Fibroblast of skin of right quadriceps (primary cell): ENCODE measurements at regions not wholly inside any gene's neighbourhood (a gene's known extent, or its start where the extent isn't known, plus 50 kb on each side); places are given as distances from the start of the nearest gene placed in this dataset.

ENCODE experiments used
- DNase-seq: peaks from one replicate; pipeline ENCODE4 v3.0.0-alpha.2; 2013

DNA sequence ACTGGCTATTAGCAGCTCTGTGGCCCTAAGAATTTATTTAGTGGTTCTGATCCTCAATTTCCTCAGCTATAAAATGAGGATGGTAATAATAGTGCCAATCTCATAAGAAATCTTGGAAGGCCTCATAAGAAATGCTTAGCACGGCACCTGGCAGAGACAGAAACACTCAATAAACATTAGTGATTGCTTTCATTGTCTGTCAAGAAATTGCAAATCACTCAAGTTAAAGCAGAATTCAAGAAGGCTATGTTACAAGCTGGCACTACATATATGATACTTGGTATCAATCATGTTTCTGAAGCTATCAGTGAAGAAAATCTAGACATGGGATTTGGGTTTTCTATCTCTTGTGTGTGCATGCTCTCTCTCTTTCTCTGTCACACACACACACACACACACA is 267.7 kb upstream of the KCNIP4 start:
- no peak for DNase-seq

DNA sequence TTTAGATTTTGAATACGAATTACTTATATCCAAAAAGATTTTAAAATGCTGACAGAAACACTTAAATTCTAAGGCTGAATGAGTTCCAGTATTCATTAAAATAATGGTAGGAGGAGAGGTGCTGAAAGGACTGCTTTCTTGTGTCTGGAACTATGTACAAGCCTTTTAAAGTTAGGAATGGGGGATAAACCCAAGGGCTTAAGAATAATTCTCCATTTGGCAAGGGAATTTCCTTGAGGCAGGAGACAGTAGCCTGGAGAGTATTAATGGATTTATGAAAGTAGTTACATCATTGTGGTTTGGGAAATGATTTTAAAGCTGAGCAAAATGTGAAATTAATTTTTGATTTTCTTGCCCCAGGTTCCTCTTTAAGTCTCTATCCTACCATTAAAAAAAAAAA is 266.5 kb upstream of the KCNIP4 start:
- DNase-seq = peak; percentile 23

- no peak for DNase-seq
Observed at GRCh38 chr4:22203711-22204011, 255.1 kb upstream of the KCNIP4 start.

GRCh38 chr4:22202975-22203710 is 254.6 kb upstream of the KCNIP4 start:
- DNase-seq = peak; percentile 77

DNA sequence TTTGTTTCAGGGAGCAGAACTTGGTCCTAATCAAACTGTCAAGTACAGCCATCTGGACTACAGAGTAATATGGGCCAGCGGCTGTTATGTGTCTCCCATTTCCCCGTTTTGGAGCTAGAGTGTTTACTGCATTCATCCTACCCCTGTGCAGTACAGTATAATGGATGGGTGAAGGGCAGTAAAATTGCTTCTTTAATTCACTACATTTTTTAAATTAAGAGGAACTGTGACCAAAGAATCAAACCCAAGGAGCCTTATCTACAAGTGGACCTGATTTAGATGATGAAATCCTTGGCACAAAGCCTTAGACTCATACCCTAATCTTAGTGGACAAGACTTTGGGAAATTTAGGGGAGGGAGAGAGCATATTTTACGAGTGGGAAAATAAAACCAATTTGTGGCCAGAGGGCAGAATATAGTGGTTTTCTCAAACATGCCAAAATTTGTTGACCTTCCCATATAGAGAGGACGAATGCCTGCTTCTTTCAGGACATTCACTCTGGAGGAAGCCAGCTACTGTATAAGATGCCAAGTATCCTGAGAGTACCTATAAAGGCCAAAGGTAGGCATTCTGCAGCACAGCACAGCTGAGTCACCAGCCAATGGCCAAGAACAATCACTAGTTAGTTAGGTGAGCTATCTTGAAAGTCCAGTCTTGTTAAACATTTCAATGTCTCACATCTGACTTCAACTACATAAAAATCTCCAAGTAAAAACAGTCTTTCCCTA is 253.8 kb upstream of the KCNIP4 start:
- DNase-seq = peak; percentile 32

DNA sequence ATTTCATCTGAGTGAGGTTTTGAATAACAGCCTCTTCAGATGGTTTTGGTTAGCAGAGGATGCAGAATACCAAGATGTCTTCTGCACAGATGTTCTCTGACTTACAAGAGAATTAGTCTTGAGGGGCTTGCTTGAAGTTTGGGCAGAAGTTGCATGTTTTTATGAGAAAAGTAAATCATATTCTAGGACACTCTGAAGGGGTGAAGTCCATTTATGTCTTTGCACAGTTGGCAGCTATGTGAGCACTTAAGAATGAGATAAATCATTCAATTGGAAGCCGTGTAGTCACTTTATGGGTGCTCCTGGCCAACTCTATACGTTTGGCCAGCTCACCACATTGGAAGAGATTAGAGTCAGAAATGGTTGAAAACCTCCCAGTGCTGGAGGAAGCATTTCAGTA is 252.7 kb upstream of the KCNIP4 start:
- DNase-seq = peak; percentile 34

DNA sequence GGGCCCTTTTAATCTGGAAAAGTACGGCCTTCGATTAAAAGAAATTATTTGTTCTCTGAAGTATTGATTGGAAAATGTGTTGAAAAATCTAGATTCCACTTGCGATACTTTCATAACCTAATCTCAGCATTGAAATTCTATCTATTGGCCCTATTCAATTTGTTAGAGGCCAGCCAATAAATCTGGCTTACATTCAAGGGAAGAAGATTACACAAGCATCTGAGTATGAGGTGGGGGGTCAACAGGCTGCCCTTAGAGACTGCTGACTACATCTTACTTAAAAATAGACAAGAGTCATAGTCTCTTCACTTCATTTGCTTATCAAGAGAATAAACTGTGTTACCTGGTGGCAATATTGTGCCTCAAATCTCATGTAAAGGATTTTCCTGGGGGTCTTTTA is 248.0 kb upstream of the KCNIP4 start:
- DNase-seq = no peak

- peak; percentile 34 for DNase-seq
Observed at GRCh38 chr4:22192084-22192511, 243.5 kb upstream of the KCNIP4 start.

GRCh38 chr4:22191565-22191964 is 243.0 kb upstream of the KCNIP4 start:
- DNase-seq = no peak

DNA sequence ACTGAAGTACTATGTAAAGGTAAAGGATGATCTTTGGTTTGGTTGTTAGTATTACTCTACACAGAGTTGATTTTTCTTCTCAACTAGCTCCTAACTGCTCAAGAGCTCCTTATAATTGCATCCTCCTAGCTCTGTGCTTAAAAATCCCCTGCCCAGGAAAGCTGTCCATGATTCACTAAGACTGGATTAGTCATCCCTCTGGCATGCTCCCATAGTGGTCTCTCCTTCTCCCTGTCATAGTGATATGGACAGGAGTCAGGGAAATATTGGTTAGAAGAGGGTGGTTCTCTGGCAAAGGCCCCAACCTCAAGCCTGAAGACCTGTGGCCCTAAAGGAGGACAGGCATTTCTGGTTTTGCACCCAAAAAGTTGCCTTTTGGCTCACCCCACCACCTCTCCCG is 242.3 kb upstream of the KCNIP4 start:
- peak; percentile 91 for DNase-seq

GRCh38 chr4:22187203-22187820 is 238.7 kb upstream of the KCNIP4 start:
- DNase-seq = no peak

- DNase-seq = no peak
Observed at GRCh38 chr4:22181736-22182135, 233.2 kb upstream of the KCNIP4 start.

DNA sequence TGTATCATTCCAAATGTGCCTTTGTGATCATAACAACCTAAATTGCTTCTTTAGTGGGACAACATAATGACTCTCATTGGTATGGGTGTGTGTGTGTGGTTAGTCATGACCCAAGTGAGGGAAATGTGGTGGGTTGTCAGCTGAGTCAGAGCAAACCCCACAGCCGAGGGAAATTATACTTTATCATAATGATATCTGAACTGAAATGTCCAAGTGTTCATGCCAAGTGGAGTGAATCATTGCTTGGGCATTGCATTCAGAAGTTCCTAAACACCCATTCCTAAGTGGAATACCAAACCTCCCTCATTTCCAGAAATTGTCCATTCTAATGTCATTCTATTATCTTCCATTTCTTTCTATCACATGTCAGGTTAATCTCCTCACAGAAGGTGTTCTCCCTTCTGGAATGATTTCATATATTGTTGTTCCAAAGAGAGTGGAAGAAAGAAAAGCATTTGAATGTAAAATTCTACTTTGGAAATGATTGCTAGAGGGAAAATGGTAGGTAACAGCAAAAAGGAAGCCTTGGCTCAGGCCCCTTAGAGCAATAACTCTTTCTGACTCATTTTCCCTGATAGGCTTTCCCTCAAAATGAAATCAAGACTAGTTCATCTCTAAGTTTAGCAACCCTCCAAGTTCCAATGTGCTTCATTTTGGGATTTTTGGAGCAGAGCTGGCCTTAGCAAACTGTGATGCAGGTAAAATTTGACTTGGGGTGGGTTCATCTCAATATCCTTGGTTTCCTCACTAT is 230.7 kb upstream of the KCNIP4 start:
- DNase-seq = peak; percentile 91

- no peak for DNase-seq
Observed at GRCh38 chr4:22174640-22175039, 226.1 kb upstream of the KCNIP4 start.

DNA sequence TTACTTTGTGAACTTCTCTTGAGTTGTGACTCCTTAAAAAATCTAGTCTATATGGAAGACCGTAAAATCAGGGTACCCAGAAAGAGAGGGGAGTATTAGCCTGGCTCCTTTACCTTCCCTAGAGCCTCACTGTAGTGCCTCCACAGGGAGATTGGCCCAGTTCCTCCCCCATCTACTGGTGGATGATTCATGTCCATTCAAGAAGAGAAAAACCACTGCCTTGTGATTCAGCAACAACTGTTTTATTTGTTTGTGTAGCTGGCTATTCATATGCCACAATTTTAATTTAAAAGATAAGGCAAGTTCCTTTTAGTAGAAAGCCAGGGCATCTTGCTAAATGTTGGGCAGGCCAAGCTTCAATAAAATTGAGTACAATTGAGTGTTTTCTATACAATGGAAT is 221.8 kb upstream of the KCNIP4 start:
- DNase-seq = peak; percentile 62

- DNase-seq = peak; percentile 18
Observed at GRCh38 chr4:22167201-22167600, 218.6 kb upstream of the KCNIP4 start.

GRCh38 chr4:22162454-22162853 is 213.9 kb upstream of the KCNIP4 start:
- no peak for DNase-seq

- DNase-seq = no peak
Observed at GRCh38 chr4:22130741-22131140, 182.2 kb upstream of the KCNIP4 start.

GRCh38 chr4:22129454-22130029 is 181.0 kb upstream of the KCNIP4 start:
- DNase-seq = peak; percentile 18

DNA sequence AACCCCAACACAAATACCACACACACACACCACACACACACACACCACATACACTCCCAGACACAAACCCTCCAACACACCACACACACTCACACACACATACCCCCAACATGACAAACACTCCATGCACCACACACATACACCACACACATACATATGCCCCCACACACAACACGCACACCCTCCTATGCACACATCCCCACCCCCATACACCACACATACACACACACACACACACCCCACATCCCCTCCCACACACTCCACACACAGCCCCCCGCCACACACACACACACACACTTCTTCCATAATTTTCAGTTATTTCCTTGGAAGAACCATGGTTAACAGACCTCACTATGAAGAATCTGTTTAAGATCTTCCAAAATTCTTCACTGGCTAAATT is 173.5 kb upstream of the KCNIP4 start:
- no peak for DNase-seq

- no peak for DNase-seq
Observed at GRCh38 chr4:22115262-22115661, 166.7 kb upstream of the KCNIP4 start.

GRCh38 chr4:22103768-22104167 is 155.2 kb upstream of the KCNIP4 start:
- DNase-seq = no peak

DNA sequence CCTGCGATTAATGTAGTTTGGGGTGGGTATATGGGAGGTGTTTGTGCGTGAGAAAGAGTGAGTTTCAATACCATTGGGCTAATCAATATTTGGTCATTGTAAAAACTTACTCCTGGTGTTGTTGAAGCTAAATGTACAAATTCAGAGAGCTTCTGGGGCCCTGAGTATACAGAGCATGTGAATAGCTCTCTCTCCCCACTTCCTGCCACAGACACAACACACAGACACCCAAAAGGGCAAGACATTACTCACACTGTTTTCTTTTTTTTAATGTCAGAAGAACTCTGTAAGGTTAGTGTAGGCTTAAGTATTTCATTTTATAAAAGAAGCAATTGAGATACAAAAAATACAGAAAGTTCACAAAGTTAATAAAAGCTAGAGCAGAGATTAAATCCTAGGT is 151.3 kb upstream of the KCNIP4 start:
- peak; percentile 4 for DNase-seq
